Thyroid gland (tissue), 4 donors: ENCODE measurements at regions not wholly inside any gene's neighbourhood (a gene's known extent, or its start where the extent isn't known, plus 50 kb on each side); places are given as distances from the start of the nearest gene placed in this dataset.

Experiments
- CTCF ChIP-seq, 6 experiments: fragments of 200-600 bp in 3 of 6; fragments of 450-650 bp in 3 of 6; sonication (generic) in 3 of 6; IDR thresholded peaks; one replicate each; pipeline ENCODE4 v1.5.1; 2016 to 2019; ENCODE audit warnings: antibody characterized with exemption in 6 of 6, mild to moderate bottlenecking in 2 of 6, inconsistent platforms in 1 of 6, moderate library complexity in 1 of 6
- POLR2A ChIP-seq, 2 donors: fragments of 450-650 bp; IDR thresholded peaks; one replicate each; pipeline ENCODE4 v1.6.1; 2017; ENCODE audit warnings: antibody characterized with exemption in 2 of 2, mild to moderate bottlenecking in 2 of 2, moderate library complexity in 1 of 2

DNA sequence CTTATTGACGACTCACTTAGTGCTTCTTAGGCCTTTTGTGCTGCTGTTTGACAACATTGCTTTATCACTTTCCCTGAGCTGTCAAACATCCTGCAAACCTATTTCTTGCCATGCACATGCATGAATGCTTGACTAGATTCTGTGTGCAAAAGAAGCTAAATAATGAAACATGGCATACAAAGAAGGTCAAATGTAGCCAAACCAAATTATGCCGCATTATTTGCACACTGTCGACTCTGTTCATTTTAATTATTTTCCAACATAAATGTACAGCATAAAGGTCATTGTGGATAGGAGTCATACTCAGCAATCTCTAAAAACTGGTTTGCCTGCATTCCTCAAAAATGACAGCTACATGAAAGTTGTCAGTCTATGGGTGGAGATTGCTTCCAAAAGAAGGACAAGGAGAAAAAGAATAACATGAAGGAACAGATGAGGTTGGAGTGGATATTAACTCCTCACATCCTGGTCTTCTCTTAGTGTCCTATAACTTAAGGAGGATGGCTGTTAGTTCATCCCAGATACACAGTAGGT lies 123.1 kb upstream of the STXBP5 start:
- no peak for TF ChIP-seq CTCF (IDR thresholded peaks at IDR 0.05)
- TF ChIP-seq POLR2A (IDR thresholded peaks at IDR 0.05): no peak
